ENCODE measurements at regions not wholly inside any gene's neighbourhood (a gene's known extent, or its start where the extent isn't known, plus 50 kb on each side); places are given as distances from the start of the nearest gene placed in this dataset.

GRCh38 chr14:71553779-71554178 is 378.4 kb upstream of the RGS6 start:
- Histone ChIP-seq H3K4me1 (peaks cover 13 to 41% (median 30%) of the 10 kb centered on the region in 4 donors), H3K27ac (peak overlapping the region in 2 of 4 donors; percentile 16 to 76), H3K4me3 (no peak overlapping the region), H3K9me3 (no peaks in the 10 kb centered on the region), H3K27me3 (no peaks in the 10 kb centered on the region), H3K36me3 (no peaks in the 10 kb centered on the region)
- TF ChIP-seq POLR2A (IDR thresholded peaks at IDR 0.05) (no peak), CTCF (IDR thresholded peaks at IDR 0.05) (no peak), EP300 (IDR thresholded peaks at IDR 0.05; ENCODE audit: low read depth) (no peak), POLR2AphosphoS5 (IDR thresholded peaks at IDR 0.05) (no peak)
- no peak for DNase-seq
- intact Hi-C loops (cut with DNase I; ENCODE audit: low total_unique reads), result no loop called here
- 75 to 88% methylated on average over 3 of the region's 3 CpGs for WGBS, 2 donors (ENCODE audit: low coverage in 1 of 2)
- in situ Hi-C loops (cut with MboI; ENCODE audit: low pct_ligation_motif_present in 1 of 4, low pct_unique_long_range_greater_than_20kb in 1 of 4, low sequenced_read_pairs in 3 of 4), result no loop called here

GRCh38 chr14:71554323-71554722 is 377.9 kb upstream of the RGS6 start:
- TF ChIP-seq EP300 (IDR thresholded peaks at IDR 0.05; ENCODE audit: low read depth), result no peak
- no peak for TF ChIP-seq POLR2AphosphoS5 (IDR thresholded peaks at IDR 0.05)
- no peak for TF ChIP-seq POLR2A (IDR thresholded peaks at IDR 0.05)
- no peak for TF ChIP-seq CTCF (IDR thresholded peaks at IDR 0.05)
- Histone ChIP-seq H3K27ac (peak overlapping the region; percentile 47 to 78 (median 74)), H3K4me3 (no peak overlapping the region), H3K27me3 (no peaks in the 10 kb centered on the region), H3K4me1 (peaks cover 13 to 41% (median 30%) of the 10 kb centered on the region in 4 donors), H3K9me3 (no peaks in the 10 kb centered on the region), H3K36me3 (no peaks in the 10 kb centered on the region)
- intact Hi-C loops (cut with DNase I; ENCODE audit: low total_unique reads), result no loop called here
- in situ Hi-C loops (cut with MboI; ENCODE audit: low pct_ligation_motif_present in 1 of 4, low pct_unique_long_range_greater_than_20kb in 1 of 4, low sequenced_read_pairs in 3 of 4), result no loop called here
- WGBS, 2 donors (ENCODE audit: low coverage in 1 of 2), result 63 to 76% methylated on average over 2 of the region's 2 CpGs
- no peak for DNase-seq

GRCh38 chr14:71554959-71555612 is 377.1 kb upstream of the RGS6 start:
- no peak for DNase-seq
- Histone ChIP-seq H3K27me3 (no peaks in the 10 kb centered on the region), H3K36me3 (no peaks in the 10 kb centered on the region), H3K27ac (peak overlapping the region; percentile 47 to 78 (median 74)), H3K9me3 (no peaks in the 10 kb centered on the region), H3K4me1 (peaks cover 13 to 41% (median 30%) of the 10 kb centered on the region in 4 donors), H3K4me3 (peak overlapping the region in 1 of 4 donors; percentile 27)
- in situ Hi-C loops (cut with MboI; ENCODE audit: low pct_ligation_motif_present in 1 of 4, low pct_unique_long_range_greater_than_20kb in 1 of 4, low sequenced_read_pairs in 3 of 4), result no loop called here
- 45 to 76% methylated on average over 2 of the region's 2 CpGs for WGBS, 2 donors (ENCODE audit: low coverage in 1 of 2)
- intact Hi-C loops (cut with DNase I; ENCODE audit: low total_unique reads), result loop anchor here (5.0 kb wide), 1 partner anchor 62 kb away; no protein-coding TSS in a partner anchor
- TF ChIP-seq POLR2A (IDR thresholded peaks at IDR 0.05), result no peak
- no peak for TF ChIP-seq EP300 (IDR thresholded peaks at IDR 0.05; ENCODE audit: low read depth)
- TF ChIP-seq CTCF (IDR thresholded peaks at IDR 0.05), result no peak
- no peak for TF ChIP-seq POLR2AphosphoS5 (IDR thresholded peaks at IDR 0.05)

GRCh38 chr14:71555654-71556559 is 376.3 kb upstream of the RGS6 start:
- in situ Hi-C loops (cut with MboI; ENCODE audit: low pct_ligation_motif_present in 1 of 4, low pct_unique_long_range_greater_than_20kb in 1 of 4, low sequenced_read_pairs in 3 of 4) (no loop called here), intact Hi-C loops (cut with DNase I; ENCODE audit: low total_unique reads) (loop anchor here (5.0 kb wide), 1 partner anchor 61 kb away; no protein-coding TSS in a partner anchor)
- TF ChIP-seq EP300 (IDR thresholded peaks at IDR 0.05; ENCODE audit: low read depth) (no peak), POLR2A (IDR thresholded peaks at IDR 0.05) (no peak), CTCF (IDR thresholded peaks at IDR 0.05) (no peak), POLR2AphosphoS5 (IDR thresholded peaks at IDR 0.05) (no peak)
- Histone ChIP-seq H3K27ac (peak overlapping the region; percentile 47 to 78 (median 74)), H3K9me3 (no peaks in the 10 kb centered on the region), H3K27me3 (no peaks in the 10 kb centered on the region), H3K4me3 (peak overlapping the region in 1 of 4 donors; percentile 27), H3K4me1 (peaks cover 13 to 41% (median 30%) of the 10 kb centered on the region in 4 donors), H3K36me3 (no peaks in the 10 kb centered on the region)
- peak; percentile 39 for DNase-seq
- 28 to 34% methylated on average over 5 of the region's 5 CpGs for WGBS, 2 donors (ENCODE audit: low coverage in 1 of 2)

Measured in transverse colon (tissue), 4 donors.